NCI-H187 (cell line): ENCODE measurements at regions not wholly inside any gene's neighbourhood (a gene's known extent, or its start where the extent isn't known, plus 50 kb on each side); places are given as distances from the start of the nearest gene placed in this dataset.

Experiments
- DNase-seq, 2 experiments: peaks; one replicate each; lab custom pipeline; 2025; lab: John Stamatoyannopoulos, UW

GRCh38 chr2:13014783-13015182 is 298.0 kb downstream of the TRIB2 start:
- DNase-seq, result no peak

GRCh38 chr2:13015532-13016320 is 299.0 kb downstream of the TRIB2 start:
- peak; percentile 53 to 57 for DNase-seq

GRCh38 chr2:13018490-13018889 is 301.8 kb downstream of the TRIB2 start:
- no peak for DNase-seq

GRCh38 chr2:13019781-13020180 is 303.0 kb downstream of the TRIB2 start:
- no peak for DNase-seq

GRCh38 chr2:13020469-13020868 is 303.7 kb downstream of the TRIB2 start:
- no peak for DNase-seq

- no peak for DNase-seq
Measured at GRCh38 chr2:13021470-13021957, 304.8 kb downstream of the TRIB2 start.

- no peak for DNase-seq
Measured at GRCh38 chr2:13030606-13031005, 313.9 kb downstream of the TRIB2 start.

GRCh38 chr2:13034861-13035260 is 318.1 kb downstream of the TRIB2 start:
- no peak for DNase-seq

GRCh38 chr2:13035866-13036265 is 319.1 kb downstream of the TRIB2 start:
- no peak for DNase-seq

- no peak for DNase-seq
Measured at GRCh38 chr2:13040043-13040442, 323.3 kb downstream of the TRIB2 start.

GRCh38 chr2:13046557-13047165 is 329.9 kb downstream of the TRIB2 start:
- DNase-seq, result no peak

GRCh38 chr2:13050764-13051163 is 334.0 kb downstream of the TRIB2 start:
- DNase-seq, result no peak

- DNase-seq, result no peak
Measured at GRCh38 chr2:13052547-13052946, 335.8 kb downstream of the TRIB2 start.

- no peak for DNase-seq
Measured at GRCh38 chr2:13056259-13056843, 339.6 kb downstream of the TRIB2 start.

GRCh38 chr2:13057671-13058070 is 340.9 kb downstream of the TRIB2 start:
- no peak for DNase-seq

GRCh38 chr2:13066676-13067075 is 349.9 kb downstream of the TRIB2 start:
- no peak for DNase-seq

GRCh38 chr2:13067508-13067907 is 350.8 kb downstream of the TRIB2 start:
- DNase-seq, result no peak

- DNase-seq, result no peak
Measured at GRCh38 chr2:13089971-13090370, 373.2 kb downstream of the TRIB2 start.

GRCh38 chr2:13091455-13091854 is 374.7 kb downstream of the TRIB2 start:
- no peak for DNase-seq

- no peak for DNase-seq
Measured at GRCh38 chr2:13091861-13092378, 375.2 kb downstream of the TRIB2 start.

- no peak for DNase-seq
Measured at GRCh38 chr2:13093416-13093991, 376.8 kb downstream of the TRIB2 start.

- DNase-seq, result no peak
Measured at GRCh38 chr2:13102397-13103063, 385.8 kb downstream of the TRIB2 start.
